Smooth muscle cell (in vitro differentiated cells): ENCODE measurements at regions not wholly inside any gene's neighbourhood (a gene's known extent, or its start where the extent isn't known, plus 50 kb on each side); places are given as distances from the start of the nearest gene placed in this dataset.
A peak's percentile ranks its signal among the peaks of the same experiment; 100 is the strongest.

Experiments
- DNase-seq: peaks from one replicate; lab custom pipeline; 2025; ENCODE audit not compliant: unreplicated experiment; lab: John Stamatoyannopoulos, UW
- H2AFZ ChIP-seq: fragments of 200-600 bp; sonication (generic); 2 replicates; pipeline ENCODE4 v1.6.0; 2016; ENCODE audit warnings: antibody characterized with exemption, low read depth, mild to moderate bottlenecking
- H3F3A ChIP-seq: fragments of 200-600 bp; sonication (generic); 2 replicates; pipeline ENCODE4 v1.6.0; 2017; ENCODE audit warnings: antibody characterized with exemption, low read depth
- H3K27ac ChIP-seq: fragments of 200-600 bp; sonication (generic); 2 replicates; pipeline ENCODE4 v1.5.1; 2016; ENCODE audit warnings: low read depth, mild to moderate bottlenecking
- H3K27me3 ChIP-seq: fragments of 200-600 bp; sonication (generic); 2 replicates; pipeline ENCODE4 v1.6.1; 2016; ENCODE audit warnings: low read depth, mild to moderate bottlenecking
- H3K36me3 ChIP-seq: fragments of 200-600 bp; sonication (generic); 2 replicates; pipeline ENCODE4 v1.5.1; 2016; ENCODE audit warnings: low read depth
- H3K4me1 ChIP-seq: fragments of 200-600 bp; sonication (generic); 2 replicates; pipeline ENCODE4 v1.5.1; 2016; ENCODE audit warnings: low read depth
- H3K4me2 ChIP-seq: fragments of 200-600 bp; sonication (generic); 2 replicates; pipeline ENCODE4 v1.6.0; 2016; ENCODE audit warnings: mild to moderate bottlenecking
- H3K4me3 ChIP-seq: fragments of 200-600 bp; sonication (generic); 2 replicates; pipeline ENCODE4 v1.5.1; 2016; ENCODE audit warnings: mild to moderate bottlenecking
- H3K79me2 ChIP-seq: fragments of 200-600 bp; sonication (generic); 2 replicates; pipeline ENCODE4 v1.6.0; 2016; ENCODE audit warnings: low read depth, mild to moderate bottlenecking
- H3K9ac ChIP-seq: fragments of 200-600 bp; sonication (generic); 2 replicates; pipeline ENCODE4 v1.6.0; 2016; ENCODE audit warnings: low read depth
- H3K9me3 ChIP-seq: fragments of 200-600 bp; sonication (generic); replicated peaks from 2 replicates; pipeline ENCODE4 v1.5.1; 2016; ENCODE audit warnings: low read depth
- H4K20me1 ChIP-seq: fragments of 200-600 bp; sonication (generic); 2 replicates; pipeline ENCODE4 v1.6.0; 2016; ENCODE audit warnings: low read depth
- CTCF ChIP-seq: fragments of 200-600 bp; sonication (generic); IDR thresholded peaks from 2 replicates; pipeline ENCODE4 v1.5.1; 2017; ENCODE audit warnings: borderline replicate concordance, mild to moderate bottlenecking, antibody characterized with exemption; ENCODE audit not compliant: insufficient read depth, poor library complexity, severe bottlenecking
- WGBS: methylation state at CpG from one replicate; pipeline ENCODE4 v1.1.7; 2016; ENCODE audit warnings: low lambda C conversion rate; 5-methylcytosine and 5-hydroxymethylcytosine counted together

- 41% methylated on average over 1 of the region's 1 CpG for WGBS
- Histone ChIP-seq H3K4me1 (no peaks in the 10 kb centered on the region), H3K4me3 (no peak overlapping the region)
Measured at GRCh38 chr18:45164551-45164950, 450.7 kb upstream of the SLC14A2 start.

GRCh38 chr18:45165176-45165713, 450.0 kb upstream of the SLC14A2 start:
- H3K36me3 ChIP-seq: no peaks in the 10 kb centered on the region
- H3K4me2 ChIP-seq: no peak overlapping the region
- no peaks in the 10 kb centered on the region for H3K9me3 ChIP-seq
- no peaks in the 10 kb centered on the region for H3K79me2 ChIP-seq
- no peak for DNase-seq
- H3K9ac ChIP-seq: no peak overlapping the region
- H3K4me3 ChIP-seq: no peak overlapping the region
- H3K27me3 ChIP-seq: no peaks in the 10 kb centered on the region
- peaks cover 18% of the 10 kb centered on the region for H3F3A ChIP-seq
- H3K4me1 ChIP-seq: no peaks in the 10 kb centered on the region
- TF ChIP-seq CTCF: no peak
- no peak overlapping the region for H3K27ac ChIP-seq
- no peaks in the 10 kb centered on the region for H4K20me1 ChIP-seq
- no peak overlapping the region for H2AFZ ChIP-seq

More at GRCh38 chr18:45164551-45164950, 450.7 kb upstream of the SLC14A2 start:
- peaks cover 18% of the 10 kb centered on the region for H3F3A ChIP-seq
- no peak overlapping the region for H3K4me2 ChIP-seq
- H3K36me3 ChIP-seq: no peaks in the 10 kb centered on the region
- no peak overlapping the region for H2AFZ ChIP-seq
- no peaks in the 10 kb centered on the region for H3K9me3 ChIP-seq
- H3K27ac ChIP-seq: no peak overlapping the region
- TF ChIP-seq CTCF: no peak
- no peak for DNase-seq
- no peak overlapping the region for H3K9ac ChIP-seq
- H4K20me1 ChIP-seq: no peaks in the 10 kb centered on the region
- H3K27me3 ChIP-seq: no peaks in the 10 kb centered on the region
- no peaks in the 10 kb centered on the region for H3K79me2 ChIP-seq

GRCh38 chr18:45165871-45166270, 449.4 kb upstream of the SLC14A2 start:
- WGBS: 46% methylated on average over 3 of the region's 3 CpGs
- Histone ChIP-seq H2AFZ (no peak overlapping the region), H3K9me3 (no peaks in the 10 kb centered on the region), H3K79me2 (no peaks in the 10 kb centered on the region), H3K27me3 (no peaks in the 10 kb centered on the region), H3K4me1 (no peaks in the 10 kb centered on the region), H4K20me1 (no peaks in the 10 kb centered on the region), H3F3A (peaks cover 18% of the 10 kb centered on the region), H3K27ac (peak overlapping the region; percentile 85), H3K36me3 (no peaks in the 10 kb centered on the region), H3K9ac (no peak overlapping the region), H3K4me3 (no peak overlapping the region), H3K4me2 (peak overlapping the region; percentile 13)
- DNase-seq: no peak
- no peak for TF ChIP-seq CTCF

GRCh38 chr18:45166341-45166835, 448.9 kb upstream of the SLC14A2 start:
- 51% methylated on average over 5 of the region's 5 CpGs for WGBS

More at GRCh38 chr18:45166341-45166835, 448.9 kb upstream of the SLC14A2 start:
- peak overlapping the region; percentile 44 for H3K9ac ChIP-seq
- no peaks in the 10 kb centered on the region for H4K20me1 ChIP-seq
- no peaks in the 10 kb centered on the region for H3K36me3 ChIP-seq
- H3K4me2 ChIP-seq: peak overlapping the region; percentile 34
- H3K9me3 ChIP-seq: no peaks in the 10 kb centered on the region
- no peak overlapping the region for H2AFZ ChIP-seq
- no peaks in the 10 kb centered on the region for H3K27me3 ChIP-seq
- H3K79me2 ChIP-seq: no peaks in the 10 kb centered on the region
- H3K4me3 ChIP-seq: no peak overlapping the region
- peak overlapping the region; percentile 85 for H3K27ac ChIP-seq
- DNase-seq: no peak
- no peaks in the 10 kb centered on the region for H3K4me1 ChIP-seq
- no peak for TF ChIP-seq CTCF
- peaks cover 18% of the 10 kb centered on the region for H3F3A ChIP-seq
